ENCODE measurements at regions not wholly inside any gene's neighbourhood (a gene's known extent, or its start where the extent isn't known, plus 50 kb on each side); places are given as distances from the start of the nearest gene placed in this dataset.

GRCh38 chr17:77640916-77641605, 317.4 kb upstream of the TNRC6C start:
- TF ChIP-seq CTCF (IDR thresholded peaks at IDR 0.05) = no peak
- no peak for TF ChIP-seq KAT7 (CRISPR knock-in tag; IDR thresholded peaks at IDR 0.05; ENCODE audit: borderline replicate concordance)
- TF ChIP-seq ZBTB21 (CRISPR knock-in tag; IDR thresholded peaks at IDR 0.05; ENCODE audit: borderline replicate concordance) = no peak

All from WTC11 (cell line).